ENCODE measurements at regions not wholly inside any gene's neighbourhood (a gene's known extent, or its start where the extent isn't known, plus 50 kb on each side); places are given as distances from the start of the nearest gene placed in this dataset.

- ATAC-seq (ENCODE audit: low read depth) (no peak), DNase-seq (no peak)
- Histone ChIP-seq H2BK20ac (ENCODE audit: low read depth, low read length) (no peak overlapping the region), H2AFZ (replicated peaks; ENCODE audit: low read length, poor library complexity) (no peak overlapping the region), H2AK5ac (ENCODE audit: low read depth, low read length) (no peak overlapping the region), H4K91ac (ENCODE audit: insufficient read depth, low read depth, low read length) (no peak overlapping the region), H3K4me2 (ENCODE audit: low read depth, low read length) (no peak overlapping the region), H3K18ac (ENCODE audit: low read depth, low read length) (no peak overlapping the region), H4K8ac (ENCODE audit: low read depth in 2 of 2, low read length in 2 of 2) (no peak overlapping the region), H2BK5ac (ENCODE audit: low read depth, low read length, poor library complexity, severe bottlenecking) (no peak overlapping the region), H3K23ac (ENCODE audit: low read depth, low read length) (no peak overlapping the region), H3K14ac (replicated peaks; ENCODE audit: low read depth, low read length) (no peak overlapping the region), H3K4ac (ENCODE audit: low read depth, low read length) (no peak overlapping the region), H3K9ac (ENCODE audit: low read depth, low read length) (no peak overlapping the region), H2BK15ac (ENCODE audit: low read depth, low read length) (no peak overlapping the region), H3K56ac (ENCODE audit: extremely low read depth, insufficient read depth, low read length) (no peak overlapping the region), H4K20me1 (ENCODE audit: insufficient read depth, low read length) (no peaks in the 10 kb centered on the region), H3K4me3 (ENCODE audit: insufficient read depth, low read depth, low read length) (no peak overlapping the region), H3K36me3 (ENCODE audit: control insufficient read depth, insufficient read depth, low read length) (no peaks in the 10 kb centered on the region), H3K9me1 (ENCODE audit: insufficient read depth, low read length) (no peaks in the 10 kb centered on the region), H3K27ac (ENCODE audit: insufficient read depth, low read length) (no peak overlapping the region), H2BK120ac (ENCODE audit: low read depth, low read length) (no peak overlapping the region), H4K5ac (ENCODE audit: low read depth, low read length) (no peak overlapping the region), H3K4me1 (ENCODE audit: control insufficient read depth, insufficient read depth, low read length) (no peaks in the 10 kb centered on the region), H3K79me1 (ENCODE audit: low read depth in 1 of 2, low read length in 2 of 2) (no peaks in the 10 kb centered on the region), H3K9me3 (ENCODE audit: control insufficient read depth, insufficient read depth, low read length) (peaks cover 3% of the 10 kb centered on the region; the same call in 1 of the 2 replicates), H3K27me3 (ENCODE audit: control insufficient read depth, insufficient read depth, low read length) (no peaks in the 10 kb centered on the region), H2AK9ac (replicated peaks; ENCODE audit: low read depth, low read length, poor library complexity) (no peak overlapping the region)
- no CpG with 5 or more reads among the region's 6 CpGs for WGBS, 2 experiments (ENCODE audit: extremely low coverage in 2 of 2, insufficient read length in 1 of 2)
- intact Hi-C loops (cut with micrococcal nuclease), result no loop called here
- POLR2A ChIA-PET (ENCODE audit: unreplicated experiment), result no interaction called here
- in situ Hi-C loops (cut with MboI; ENCODE audit: low sequenced_read_pairs), result no loop called here
- BruUV-seq (replicated peaks), result no TSS peak
- dilution Hi-C loops (cut with HindIII; ENCODE audit: low sequenced_read_pairs, unreplicated experiment), result no loop called here
- CTCF ChIA-PET, result no interaction called here
- TF ChIP-seq CHD1 (IDR thresholded peaks at IDR 0.05; ENCODE audit: low read depth, low read length), result no peak
- no peak for TF ChIP-seq RCOR1 (IDR thresholded peaks at IDR 0.05; ENCODE audit: insufficient replicate concordance, low read length)
- TF ChIP-seq POLR2A (IDR thresholded peaks at IDR 0.05; ENCODE audit: low read depth, low read length), result no peak
- no peak for TF ChIP-seq FOS (IDR thresholded peaks at IDR 0.05; ENCODE audit: low read depth, low read length)
- no peak for TF ChIP-seq MXI1 (IDR thresholded peaks at IDR 0.05; ENCODE audit: borderline replicate concordance, low read depth, low read length)
- no peak for TF ChIP-seq CEBPB (IDR thresholded peaks at IDR 0.05; ENCODE audit: low read depth, low read length)
Observed at GRCh38 chr10:74771054-74771453, 55.3 kb upstream of the KAT6B start.

All from IMR-90 (cell line).